Ectodermal cell (in vitro differentiated cells): ENCODE measurements at regions not wholly inside any gene's neighbourhood (a gene's known extent, or its start where the extent isn't known, plus 50 kb on each side); places are given as distances from the start of the nearest gene placed in this dataset.
"Not testable (repeated sequence)": the region's sequence is repeated elsewhere in the genome, so short reads cannot be mapped to it uniquely, and the experiment has no call there.

Experiments
- H3K27ac ChIP-seq: 2 replicates; pipeline ENCODE4 v1.7.0; 2013; ENCODE audit warnings: mild to moderate bottlenecking, low read depth, low read length; ENCODE audit not compliant: insufficient read depth, poor library complexity, severe bottlenecking
- H3K27me3 ChIP-seq: 2 replicates; pipeline ENCODE4 v1.7.0; 2013; ENCODE audit warnings: mild to moderate bottlenecking, low read length; ENCODE audit not compliant: insufficient read depth, control insufficient read depth, poor library complexity, severe bottlenecking
- H3K36me3 ChIP-seq: one replicate; pipeline ENCODE4 v1.7.0; 2013; ENCODE audit warnings: low read length; ENCODE audit not compliant: control insufficient read depth, insufficient read depth
- H3K4me1 ChIP-seq: one replicate; pipeline ENCODE4 v1.7.0; 2013; ENCODE audit warnings: low read length; ENCODE audit not compliant: control insufficient read depth, insufficient read depth
- H3K4me3 ChIP-seq: 2 replicates; pipeline ENCODE4 v1.7.0; 2013; ENCODE audit warnings: low read depth, low read length, control low read depth; ENCODE audit not compliant: insufficient read depth
- H3K9me3 ChIP-seq: 2 replicates; pipeline ENCODE4 v1.7.0; 2013; ENCODE audit warnings: mild to moderate bottlenecking, low read length, moderate library complexity; ENCODE audit not compliant: control insufficient read depth
- WGBS, 2 experiments: methylation state at CpG; one replicate each; pipeline ENCODE4 v1.1.7; 2013; ENCODE audit warnings: missing lambda C conversion rate in 2 of 2; 5-methylcytosine and 5-hydroxymethylcytosine counted together

GRCh38 chr4:1566838-1567518 lies 117.1 kb downstream of the FAM53A start:
- no peak overlapping the region for H3K4me3 ChIP-seq
- 79 to 80% methylated on average over 18 to 19 of the region's 19 CpGs for WGBS, 2 experiments
- peaks cover 19% of the 10 kb centered on the region for H3K4me1 ChIP-seq
- H3K9me3 ChIP-seq = no peaks in the 10 kb centered on the region
- H3K27ac ChIP-seq = no peak overlapping the region
- no peaks in the 10 kb centered on the region for H3K27me3 ChIP-seq
- H3K36me3 ChIP-seq = no peaks in the 10 kb centered on the region

GRCh38 chr4:1566301-1566837 lies 117.7 kb downstream of the FAM53A start:
- H3K4me3 ChIP-seq, H3K27me3 ChIP-seq, H3K9me3 ChIP-seq, H3K27ac ChIP-seq, H3K36me3 ChIP-seq: not testable (repeated sequence)
- H3K4me1 ChIP-seq = peaks cover 13% of the 10 kb centered on the region
- WGBS, 2 experiments = 60 to 69% methylated on average over 10 of the region's 14 CpGs

GRCh38 chr4:1565598-1566295 lies 118.4 kb downstream of the FAM53A start:
- no peaks in the 10 kb centered on the region for H3K9me3 ChIP-seq
- no peak overlapping the region for H3K27ac ChIP-seq
- no peak overlapping the region for H3K4me3 ChIP-seq
- H3K4me1 ChIP-seq = peaks cover 13% of the 10 kb centered on the region
- whole genome bisulfite sequencing, 2 experiments = 90% methylated on average over 29 of the region's 29 CpGs
- H3K27me3 ChIP-seq = no peaks in the 10 kb centered on the region
- no peaks in the 10 kb centered on the region for H3K36me3 ChIP-seq

- Histone ChIP-seq H3K9me3 (no peaks in the 10 kb centered on the region), H3K4me3 (no peak overlapping the region), H3K36me3 (no peaks in the 10 kb centered on the region), H3K4me1 (peaks cover 13% of the 10 kb centered on the region), H3K27ac (no peak overlapping the region), H3K27me3 (no peaks in the 10 kb centered on the region)
- 82 to 84% methylated on average over 21 of the region's 21 CpGs for WGBS, 2 experiments
These were observed 119.4 kb downstream of the FAM53A start for GRCh38 chr4:1564535-1565375.

- no peaks in the 10 kb centered on the region for H3K27me3 ChIP-seq
- no peak overlapping the region for H3K27ac ChIP-seq
- no peaks in the 10 kb centered on the region for H3K9me3 ChIP-seq
- H3K4me1 ChIP-seq = peaks cover 13% of the 10 kb centered on the region
- no peak overlapping the region for H3K4me3 ChIP-seq
- no peaks in the 10 kb centered on the region for H3K36me3 ChIP-seq
- 90 to 92% methylated on average over 20 of the region's 20 CpGs for WGBS, 2 experiments
These were observed 120.2 kb downstream of the FAM53A start for GRCh38 chr4:1563768-1564485.

GRCh38 chr4:1563241-1563640 lies 120.9 kb downstream of the FAM53A start:
- peaks cover 13% of the 10 kb centered on the region for H3K4me1 ChIP-seq
- no peaks in the 10 kb centered on the region for H3K27me3 ChIP-seq
- no peaks in the 10 kb centered on the region for H3K9me3 ChIP-seq
- 80 to 82% methylated on average over 9 of the region's 9 CpGs for WGBS, 2 experiments
- H3K36me3 ChIP-seq = no peaks in the 10 kb centered on the region
- no peak overlapping the region for H3K4me3 ChIP-seq
- H3K27ac ChIP-seq = no peak overlapping the region

- Histone ChIP-seq H3K27me3 (no peaks in the 10 kb centered on the region), H3K27ac (no peak overlapping the region), H3K9me3 (no peaks in the 10 kb centered on the region), H3K36me3 (no peaks in the 10 kb centered on the region), H3K4me3 (no peak overlapping the region), H3K4me1 (peaks cover 11% of the 10 kb centered on the region)
- WGBS, 2 experiments = 93 to 95% methylated on average over 12 of the region's 12 CpGs
These were observed 121.3 kb downstream of the FAM53A start for GRCh38 chr4:1562771-1563170.

GRCh38 chr4:1562371-1562770 lies 121.7 kb downstream of the FAM53A start:
- no peaks in the 10 kb centered on the region for H3K36me3 ChIP-seq
- H3K27ac ChIP-seq = no peak overlapping the region
- H3K9me3 ChIP-seq = no peaks in the 10 kb centered on the region
- 93 to 95% methylated on average over 19 of the region's 19 CpGs for WGBS, 2 experiments
- H3K4me3 ChIP-seq = no peak overlapping the region
- peaks cover 7% of the 10 kb centered on the region for H3K4me1 ChIP-seq
- peaks cover under 1% of the 10 kb centered on the region for H3K27me3 ChIP-seq

GRCh38 chr4:1561286-1561990 lies 122.7 kb downstream of the FAM53A start:
- H3K27ac ChIP-seq = no peak overlapping the region
- H3K4me1 ChIP-seq = no peaks in the 10 kb centered on the region
- 94 to 95% methylated on average over 26 of the region's 26 CpGs for WGBS, 2 experiments
- no peak overlapping the region for H3K4me3 ChIP-seq
- peaks cover 10% of the 10 kb centered on the region for H3K27me3 ChIP-seq
- no peaks in the 10 kb centered on the region for H3K36me3 ChIP-seq
- no peaks in the 10 kb centered on the region for H3K9me3 ChIP-seq
